Activated B cell treated with CpG ODN at 0.5 μM for 24 hours (primary cell): ENCODE measurements at regions not wholly inside any gene's neighbourhood (a gene's known extent, or its start where the extent isn't known, plus 50 kb on each side); places are given as distances from the start of the nearest gene placed in this dataset.

Experiments
- ATAC-seq: fragments of 200-7000 bp; cut with Tn5 transposase; one replicate; pipeline ENCODE4 v1.10.0; 2021; ENCODE audit warnings: low read depth, mild to moderate bottlenecking, moderate library complexity
- CTCF ChIA-PET: fragments of 350-600 bp; sonication (Branson Sonifier 250); formaldehyde crosslinking; loops from one replicate; lab custom pipeline; 2021; ENCODE audit warnings: antibody characterized with exemption; lab: Charles Lee
- POLR2A ChIA-PET: fragments of 350-600 bp; sonication (Branson Sonifier 250); formaldehyde crosslinking; loops from one replicate; lab custom pipeline; 2021; ENCODE audit warnings: antibody characterized with exemption; lab: Charles Lee
- DNase-seq: peaks from one replicate; pipeline ENCODE4 v3.0.0; 2022
- H3K27ac Mint-ChIP-seq: one replicate; pipeline ENCODE4 v1.8.0; 2020; ENCODE audit warnings: mixed read lengths
- H3K27me3 Mint-ChIP-seq: one replicate; pipeline ENCODE4 v1.8.0; 2021; ENCODE audit warnings: mixed read lengths
- H3K36me3 Mint-ChIP-seq: one replicate; pipeline ENCODE4 v1.8.0; 2021; ENCODE audit warnings: low read depth, mixed read lengths
- H3K4me1 Mint-ChIP-seq: one replicate; pipeline ENCODE4 v1.8.0; 2021; ENCODE audit warnings: mixed read lengths
- H3K4me3 Mint-ChIP-seq: one replicate; pipeline ENCODE4 v1.8.0; 2020; ENCODE audit warnings: mild to moderate bottlenecking, mixed read lengths
- H3K9me3 Mint-ChIP-seq: one replicate; pipeline ENCODE4 v1.8.0; 2020; ENCODE audit warnings: mixed read lengths
- CTCF ChIP-seq: fragments of 200-600 bp; IDR thresholded peaks from one replicate; pipeline ENCODE4 v1.8.0; 2022; ENCODE audit warnings: antibody characterized with exemption, mild to moderate bottlenecking
- intact Hi-C: fragments of 100-400 bp; cut with micrococcal nuclease; formaldehyde crosslinking; loops from one replicate; pipeline ENCODE4 v1.15.1; 2024

- intact Hi-C loops, result no loop called here
- ChIA-PET CTCF (no interaction called here), POLR2A (no interaction called here)
- ATAC-seq (no peak), DNase-seq (no peak)
- H3K27ac Mint-ChIP-seq, result no peak overlapping the region
- H3K4me3 Mint-ChIP-seq, result no peak overlapping the region
- H3K36me3 Mint-ChIP-seq, result no peaks in the 10 kb centered on the region
- no peaks in the 10 kb centered on the region for H3K4me1 Mint-ChIP-seq
- H3K9me3 Mint-ChIP-seq, result peaks cover 3% of the 10 kb centered on the region
- H3K27me3 Mint-ChIP-seq, result peaks cover 6% of the 10 kb centered on the region
- no peak for TF ChIP-seq CTCF
Measured at GRCh38 chr1:47678464-47678980, 240.7 kb downstream of the FOXD2 start.

- DNase-seq (no peak), ATAC-seq (no peak)
- Mint-ChIP-seq H3K9me3 (no peaks in the 10 kb centered on the region), H3K4me1 (no peaks in the 10 kb centered on the region), H3K36me3 (no peaks in the 10 kb centered on the region), H3K4me3 (no peak overlapping the region), H3K27me3 (peaks cover 6% of the 10 kb centered on the region), H3K27ac (no peak overlapping the region)
- ChIA-PET POLR2A (no interaction called here), CTCF (no interaction called here)
- intact Hi-C loops, result no loop called here
- TF ChIP-seq CTCF, result no peak
Measured at GRCh38 chr1:47679301-47679791, 241.5 kb downstream of the FOXD2 start.

GRCh38 chr1:47679826-47680225 is 242.0 kb downstream of the FOXD2 start:
- no peak for DNase-seq
- Mint-ChIP-seq H3K9me3 (no peaks in the 10 kb centered on the region), H3K27me3 (peaks cover 6% of the 10 kb centered on the region), H3K4me1 (no peaks in the 10 kb centered on the region), H3K4me3 (no peak overlapping the region), H3K27ac (no peak overlapping the region), H3K36me3 (no peaks in the 10 kb centered on the region)
- ChIA-PET POLR2A (no interaction called here), CTCF (no interaction called here)
- intact Hi-C loops, result no loop called here
- ATAC-seq, result no peak
- TF ChIP-seq CTCF, result no peak

GRCh38 chr1:47680815-47681475 is 243.1 kb downstream of the FOXD2 start:
- DNase-seq, result no peak
- H3K27me3 Mint-ChIP-seq, result peaks cover 3% of the 10 kb centered on the region
- POLR2A ChIA-PET, result no interaction called here

GRCh38 chr1:47681735-47682134 is 243.9 kb downstream of the FOXD2 start:
- H3K4me3 Mint-ChIP-seq, result no peak overlapping the region
- no peak overlapping the region for H3K27ac Mint-ChIP-seq
- ChIA-PET CTCF (no interaction called here), POLR2A (no interaction called here)
- peaks cover 4% of the 10 kb centered on the region for H3K27me3 Mint-ChIP-seq
- H3K36me3 Mint-ChIP-seq, result no peaks in the 10 kb centered on the region
- ATAC-seq (no peak), DNase-seq (no peak)
- no peaks in the 10 kb centered on the region for H3K9me3 Mint-ChIP-seq
- no peak for TF ChIP-seq CTCF
- intact Hi-C loops, result no loop called here
- H3K4me1 Mint-ChIP-seq, result no peaks in the 10 kb centered on the region

More at GRCh38 chr1:47680815-47681475, 243.1 kb downstream of the FOXD2 start:
- H3K4me1 Mint-ChIP-seq, result no peaks in the 10 kb centered on the region
- ATAC-seq, result no peak
- H3K9me3 Mint-ChIP-seq, result no peaks in the 10 kb centered on the region
- intact Hi-C loops, result no loop called here
- H3K27ac Mint-ChIP-seq, result no peak overlapping the region
- no peak for TF ChIP-seq CTCF
- no peak overlapping the region for H3K4me3 Mint-ChIP-seq
- CTCF ChIA-PET, result no interaction called here
- H3K36me3 Mint-ChIP-seq, result no peaks in the 10 kb centered on the region
